ENCODE measurements at regions not wholly inside any gene's neighbourhood (a gene's known extent, or its start where the extent isn't known, plus 50 kb on each side); places are given as distances from the start of the nearest gene placed in this dataset.

GRCh38 chr2:226477221-226478108 is 322.2 kb downstream of the IRS1 start:
- ChIA-PET CTCF (no interaction called here), POLR2A (interaction anchor here (0.6 kb wide), 1 partner anchor 850 kb away, joined by 3 read pairs; no protein-coding TSS in a partner anchor)
- H3K4me3 ChIP-seq (ENCODE audit: low read depth in 2 of 2, low read length in 2 of 2): no peak overlapping the region
- BruUV-seq (replicated peaks): no TSS peak
- H3K4me1 ChIP-seq (ENCODE audit: control insufficient read depth, insufficient read depth, low read length): peaks cover 21% of the 10 kb centered on the region
- ATAC-seq (no peak), DNase-seq (ENCODE audit: low read depth, low spot score) (no peak)
- in situ Hi-C loops (cut with HindIII; ENCODE audit: low pct_unique_long_range_greater_than_20kb, low sequenced_read_pairs) (no loop called here), intact Hi-C loops (cut with micrococcal nuclease; ENCODE audit: unreplicated experiment) (loop anchor here (10.0 kb wide), 1 partner anchor 813 kb away; no protein-coding TSS in a partner anchor)
- H3K27ac ChIP-seq (ENCODE audit: low read length): peak overlapping the region; percentile 91
- no peak for TF ChIP-seq SIN3A (IDR thresholded peaks at IDR 0.05; ENCODE audit: borderline replicate concordance, insufficient read depth, low read depth, low read length)
- TF ChIP-seq, protein P1, sequence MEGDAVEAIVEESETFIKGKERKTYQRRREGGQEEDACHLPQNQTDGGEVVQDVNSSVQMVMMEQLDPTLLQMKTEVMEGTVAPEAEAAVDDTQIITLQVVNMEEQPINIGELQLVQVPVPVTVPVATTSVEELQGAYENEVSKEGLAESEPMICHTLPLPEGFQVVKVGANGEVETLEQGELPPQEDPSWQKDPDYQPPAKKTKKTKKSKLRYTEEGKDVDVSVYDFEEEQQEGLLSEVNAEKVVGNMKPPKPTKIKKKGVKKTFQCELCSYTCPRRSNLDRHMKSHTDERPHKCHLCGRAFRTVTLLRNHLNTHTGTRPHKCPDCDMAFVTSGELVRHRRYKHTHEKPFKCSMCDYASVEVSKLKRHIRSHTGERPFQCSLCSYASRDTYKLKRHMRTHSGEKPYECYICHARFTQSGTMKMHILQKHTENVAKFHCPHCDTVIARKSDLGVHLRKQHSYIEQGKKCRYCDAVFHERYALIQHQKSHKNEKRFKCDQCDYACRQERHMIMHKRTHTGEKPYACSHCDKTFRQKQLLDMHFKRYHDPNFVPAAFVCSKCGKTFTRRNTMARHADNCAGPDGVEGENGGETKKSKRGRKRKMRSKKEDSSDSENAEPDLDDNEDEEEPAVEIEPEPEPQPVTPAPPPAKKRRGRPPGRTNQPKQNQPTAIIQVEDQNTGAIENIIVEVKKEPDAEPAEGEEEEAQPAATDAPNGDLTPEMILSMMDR (IDR thresholded peaks at IDR 0.05): no peak
- no peak for TF ChIP-seq REST (IDR thresholded peaks at IDR 0.05; ENCODE audit: insufficient read depth in 1 of 2, low read depth in 2 of 2, low read length in 1 of 2)
- TF ChIP-seq TCF7L2 (IDR thresholded peaks at IDR 0.05; ENCODE audit: low read depth, low read length): no peak
- no peak for TF ChIP-seq POLR2AphosphoS5 (IDR thresholded peaks at IDR 0.05; ENCODE audit: low read depth, low read length)
- H3K9me3 ChIP-seq (ENCODE audit: control insufficient read depth, insufficient read depth, low read depth, low read length): no peaks in the 10 kb centered on the region
- no peaks in the 10 kb centered on the region for H3K27me3 ChIP-seq (ENCODE audit: control insufficient read depth, insufficient read depth, low read length)
- H3K36me3 ChIP-seq (ENCODE audit: control insufficient read depth, insufficient read depth, low read length): no peaks in the 10 kb centered on the region

- Histone ChIP-seq H3K27me3 (ENCODE audit: control insufficient read depth, insufficient read depth, low read length) (no peaks in the 10 kb centered on the region), H3K36me3 (ENCODE audit: control insufficient read depth, insufficient read depth, low read length) (no peaks in the 10 kb centered on the region), H3K9me3 (ENCODE audit: control insufficient read depth, insufficient read depth, low read depth, low read length) (no peaks in the 10 kb centered on the region), H3K27ac (ENCODE audit: low read length) (peak overlapping the region; percentile 52; the same call in 1 of the 2 replicates), H3K4me3 (ENCODE audit: low read depth in 2 of 2, low read length in 2 of 2) (no peak overlapping the region), H3K4me1 (ENCODE audit: control insufficient read depth, insufficient read depth, low read length) (peaks cover 18% of the 10 kb centered on the region)
- DNase-seq (ENCODE audit: low read depth, low spot score) (no peak), ATAC-seq (no peak)
- ChIA-PET CTCF (no interaction called here), POLR2A (no interaction called here)
- in situ Hi-C loops (cut with HindIII; ENCODE audit: low pct_unique_long_range_greater_than_20kb, low sequenced_read_pairs) (no loop called here), intact Hi-C loops (cut with micrococcal nuclease; ENCODE audit: unreplicated experiment) (loop anchor here (10.0 kb wide), 1 partner anchor 811 kb away; no protein-coding TSS in a partner anchor)
- no TSS peak for BruUV-seq (replicated peaks)
- TF ChIP-seq, protein P1 (IDR thresholded peaks at IDR 0.05): no peak
Measured at GRCh38 chr2:226475650-226476049, 324.0 kb downstream of the IRS1 start.

Data from Panc1 (cell line).